Neuron (in vitro differentiated cells): ENCODE measurements at regions not wholly inside any gene's neighbourhood (a gene's known extent, or its start where the extent isn't known, plus 50 kb on each side); places are given as distances from the start of the nearest gene placed in this dataset.
A peak's percentile ranks its signal among the peaks of the same experiment; 100 is the strongest.

Source experiments
- H2AFZ ChIP-seq: one replicate; pipeline ENCODE4 v1.6.1; 2013; ENCODE audit warnings: low read depth, mild to moderate bottlenecking, inconsistent platforms, low read length, moderate library complexity
- H3K27me3 ChIP-seq: one replicate; pipeline ENCODE4 v1.6.1; 2013; ENCODE audit warnings: low read length; ENCODE audit not compliant: insufficient read depth
- H3K36me3 ChIP-seq: one replicate; pipeline ENCODE4 v1.6.1; 2013; ENCODE audit warnings: low read length; ENCODE audit not compliant: insufficient read depth
- H3K4me1 ChIP-seq: one replicate; pipeline ENCODE4 v1.6.1; 2013; ENCODE audit warnings: low read length; ENCODE audit not compliant: insufficient read depth
- H3K4me3 ChIP-seq: 2 replicates; pipeline ENCODE4 v1.5.1; 2013; ENCODE audit warnings: mild to moderate bottlenecking, low read length, moderate library complexity
- H3K9me3 ChIP-seq: one replicate; pipeline ENCODE4 v1.6.1; 2013; ENCODE audit warnings: low read length

DNA sequence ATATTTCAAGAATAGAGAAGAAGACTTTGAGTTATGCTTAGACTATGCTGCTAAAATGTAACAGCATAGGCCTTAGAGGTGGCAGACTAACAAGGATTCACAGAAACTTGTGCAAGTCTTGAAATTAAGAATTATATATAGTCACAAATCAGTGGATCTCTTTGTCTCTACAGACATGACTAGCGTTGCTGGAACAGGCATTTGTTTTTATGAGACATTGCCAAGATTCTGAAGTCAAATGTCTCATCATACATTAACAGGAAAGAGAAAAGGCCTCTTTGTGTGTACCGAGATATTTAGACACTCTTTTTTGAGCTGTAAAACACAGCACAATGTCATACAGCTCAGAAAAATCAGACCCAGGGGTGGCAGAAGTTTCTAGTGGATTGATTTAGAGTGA is 207.1 kb downstream of the TMX3 start:
- no peaks in the 10 kb centered on the region for H3K36me3 ChIP-seq
- no peak overlapping the region for H3K4me3 ChIP-seq
- no peaks in the 10 kb centered on the region for H3K27me3 ChIP-seq
- no peaks in the 10 kb centered on the region for H3K4me1 ChIP-seq
- H2AFZ ChIP-seq: peak overlapping the region; percentile 37
- no peaks in the 10 kb centered on the region for H3K9me3 ChIP-seq

DNA sequence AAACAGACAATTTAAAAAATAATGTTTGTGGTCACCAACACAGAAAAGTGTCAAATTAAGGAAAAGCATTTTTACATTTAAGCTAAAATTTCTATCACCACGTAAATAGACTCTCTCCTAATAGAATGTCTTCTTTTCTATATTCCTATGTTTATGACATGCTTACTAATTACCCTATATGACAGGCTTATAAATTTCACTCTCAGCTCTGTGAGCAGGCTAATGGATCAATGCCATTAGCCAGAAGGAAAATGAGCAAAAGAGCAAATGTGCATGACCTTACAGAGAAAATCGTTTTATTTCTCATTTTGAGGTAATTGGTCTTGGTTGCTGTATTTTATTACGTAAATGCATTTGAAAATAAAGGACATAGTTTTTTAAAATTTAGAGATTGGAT is 209.7 kb downstream of the TMX3 start:
- H3K4me3 ChIP-seq: no peak overlapping the region
- no peaks in the 10 kb centered on the region for H3K4me1 ChIP-seq
- H3K36me3 ChIP-seq: no peaks in the 10 kb centered on the region
- no peaks in the 10 kb centered on the region for H3K9me3 ChIP-seq
- no peak overlapping the region for H2AFZ ChIP-seq
- H3K27me3 ChIP-seq: no peaks in the 10 kb centered on the region

DNA sequence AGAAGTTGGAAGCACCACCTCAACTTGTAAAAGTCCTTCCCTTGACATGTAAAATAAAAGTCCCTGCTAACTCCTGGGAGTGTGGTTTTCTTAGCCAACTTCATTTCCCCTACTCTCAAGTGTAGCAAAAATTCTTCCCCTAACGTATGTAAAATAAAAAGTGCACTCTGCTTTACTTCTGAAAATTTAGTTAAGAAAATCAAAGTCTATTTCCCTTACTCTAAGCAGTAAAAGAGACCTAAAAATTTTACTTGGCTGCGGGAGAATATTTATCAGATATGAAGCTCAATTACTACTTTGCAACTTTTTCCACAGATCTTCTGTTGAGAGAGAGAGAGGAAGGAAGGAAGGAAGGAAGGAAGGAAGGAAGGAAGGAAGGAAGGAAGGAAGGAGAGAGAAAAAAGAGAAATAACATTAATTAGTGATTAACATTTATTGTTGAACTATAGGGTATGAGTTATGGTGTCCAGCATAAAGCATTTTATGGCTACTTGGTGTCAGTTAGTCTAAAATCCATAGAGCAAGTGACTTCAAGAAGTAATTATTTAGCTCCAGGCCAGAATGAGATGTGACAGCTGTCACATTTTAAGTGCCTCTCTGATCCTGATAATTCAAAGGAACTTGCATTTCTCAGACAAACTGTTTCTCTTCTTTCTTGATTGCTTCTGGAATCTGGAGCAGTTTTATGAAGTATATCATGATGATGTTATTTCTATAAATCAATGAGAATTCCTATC is 210.3 kb downstream of the TMX3 start:
- H3K9me3 ChIP-seq: no peaks in the 10 kb centered on the region
- no peaks in the 10 kb centered on the region for H3K4me1 ChIP-seq
- H2AFZ ChIP-seq: no peak overlapping the region
- no peaks in the 10 kb centered on the region for H3K36me3 ChIP-seq
- H3K27me3 ChIP-seq: no peaks in the 10 kb centered on the region
- H3K4me3 ChIP-seq: no peak overlapping the region

DNA sequence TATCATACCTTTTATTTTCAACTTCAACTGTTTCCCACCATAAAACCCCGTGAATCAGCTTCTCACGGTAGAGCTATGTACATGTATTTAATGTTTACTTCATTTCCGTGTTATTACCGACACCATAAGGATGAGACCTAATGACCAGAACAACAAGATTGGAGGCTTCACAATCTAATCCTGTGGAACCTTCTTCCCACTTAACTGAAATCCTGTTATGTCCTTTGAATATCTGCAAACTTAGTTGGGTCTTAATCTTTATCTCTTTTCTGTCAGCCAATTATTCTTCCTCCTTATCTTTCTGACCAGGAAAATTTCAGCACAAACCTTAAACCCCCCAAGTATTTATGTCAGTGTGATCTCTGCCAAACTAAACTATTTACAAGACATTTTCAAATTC is 214.4 kb downstream of the TMX3 start:
- H3K36me3 ChIP-seq: no peaks in the 10 kb centered on the region
- no peaks in the 10 kb centered on the region for H3K9me3 ChIP-seq
- no peaks in the 10 kb centered on the region for H3K27me3 ChIP-seq
- H3K4me1 ChIP-seq: peaks cover 4% of the 10 kb centered on the region
- H2AFZ ChIP-seq: no peak overlapping the region
- H3K4me3 ChIP-seq: no peak overlapping the region

DNA sequence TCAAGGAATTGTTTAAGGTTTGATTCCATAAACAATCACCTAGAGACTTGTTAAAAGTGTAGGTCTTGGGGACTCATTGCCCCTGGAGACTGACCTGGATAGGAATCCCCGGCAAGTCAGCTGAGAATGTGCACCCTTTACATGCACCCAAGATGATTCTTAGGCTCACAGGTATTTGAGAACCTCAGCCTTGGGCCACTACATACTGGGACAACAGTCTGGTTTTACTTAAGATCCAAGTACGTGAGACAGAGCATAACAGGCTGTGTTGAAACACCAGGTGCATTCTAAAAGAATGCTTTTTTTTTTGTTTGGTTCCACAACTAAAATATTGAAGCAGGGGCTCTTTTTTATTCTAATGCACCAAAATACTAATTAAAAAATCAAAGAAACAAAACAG is 215.8 kb downstream of the TMX3 start:
- Histone ChIP-seq H2AFZ (no peak overlapping the region), H3K4me3 (no peak overlapping the region), H3K27me3 (no peaks in the 10 kb centered on the region), H3K36me3 (no peaks in the 10 kb centered on the region), H3K4me1 (peaks cover 4% of the 10 kb centered on the region), H3K9me3 (no peaks in the 10 kb centered on the region)

DNA sequence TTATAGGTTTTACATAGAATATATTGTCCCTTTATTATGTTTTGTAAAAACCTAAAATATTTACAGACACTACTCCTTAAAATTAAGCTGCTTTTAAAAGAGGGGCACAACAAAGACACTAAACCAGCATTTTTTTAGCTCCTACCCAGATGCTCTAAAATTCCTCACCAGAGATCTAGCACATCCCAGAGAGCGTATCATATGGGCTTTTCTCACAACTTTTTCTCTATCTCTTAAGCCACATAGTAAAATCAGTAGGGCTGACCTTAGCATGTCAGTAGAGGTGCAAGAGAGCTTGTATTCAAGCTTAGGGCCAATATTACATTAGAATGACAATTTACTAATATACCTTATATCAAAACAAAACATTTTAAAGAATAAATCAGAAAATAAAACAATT is 216.3 kb downstream of the TMX3 start:
- H3K27me3 ChIP-seq: no peaks in the 10 kb centered on the region
- no peak overlapping the region for H3K4me3 ChIP-seq
- H2AFZ ChIP-seq: no peak overlapping the region
- H3K4me1 ChIP-seq: peaks cover 4% of the 10 kb centered on the region
- no peaks in the 10 kb centered on the region for H3K9me3 ChIP-seq
- H3K36me3 ChIP-seq: no peaks in the 10 kb centered on the region

DNA sequence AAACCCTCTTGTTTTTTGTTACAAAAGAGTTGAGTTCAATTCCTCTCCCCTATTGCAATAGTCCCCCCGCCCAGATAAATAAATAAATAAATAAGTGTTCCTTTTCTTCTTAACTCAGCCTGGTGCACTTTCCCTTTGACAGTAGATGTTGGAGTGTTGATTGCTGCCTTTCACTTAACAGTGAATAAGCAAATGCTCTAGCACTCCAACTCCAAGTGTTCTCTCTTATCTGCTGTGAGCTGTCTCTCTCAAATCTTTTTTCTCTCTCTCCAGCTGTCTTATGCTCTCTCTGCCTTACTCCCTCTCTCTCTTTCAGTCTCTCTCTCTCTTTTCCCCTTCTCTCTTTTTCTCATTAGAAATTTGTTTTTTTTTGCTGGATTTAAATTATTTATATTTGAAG is 216.7 kb downstream of the TMX3 start:
- H3K9me3 ChIP-seq: no peaks in the 10 kb centered on the region
- H3K4me1 ChIP-seq: peaks cover 4% of the 10 kb centered on the region

DNA sequence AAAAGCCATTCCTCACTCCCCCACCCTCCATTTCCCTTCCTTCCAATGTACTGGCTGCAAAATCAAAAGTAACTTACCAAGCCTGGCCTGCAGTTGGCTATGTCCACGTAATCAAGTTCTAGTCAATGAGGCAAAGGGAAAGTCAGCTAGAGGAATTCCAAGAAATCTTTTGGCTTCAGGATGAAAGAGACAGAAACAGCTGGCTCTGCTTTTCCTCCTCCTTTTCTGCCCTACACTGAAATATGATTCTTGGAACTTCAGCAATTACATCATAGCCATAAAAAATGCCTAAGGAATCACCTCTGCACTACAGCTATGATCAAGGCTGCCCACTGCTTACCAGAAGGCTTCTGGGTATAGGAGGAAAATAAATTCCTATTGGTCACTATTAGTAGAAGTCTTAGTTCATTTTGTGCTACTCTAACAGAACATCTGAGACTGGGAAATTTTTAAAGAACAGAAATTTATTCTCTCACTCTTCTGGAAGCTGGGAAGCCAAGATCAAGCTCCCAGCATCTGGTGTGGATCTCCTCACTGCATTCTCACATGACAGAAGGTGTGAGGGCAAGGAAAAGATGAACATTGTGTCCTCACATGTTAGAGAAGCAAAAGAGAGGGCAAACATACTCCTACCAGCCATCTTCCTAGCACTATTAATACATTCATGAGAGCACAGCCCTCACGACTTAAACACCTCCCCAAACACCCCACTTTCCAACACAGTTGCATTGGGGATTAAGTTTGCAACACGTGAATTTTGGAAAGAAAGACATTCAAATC is 219.9 kb downstream of the TMX3 start:
- H3K27me3 ChIP-seq: no peaks in the 10 kb centered on the region
- no peak overlapping the region for H3K4me3 ChIP-seq
- peaks cover 4% of the 10 kb centered on the region for H3K4me1 ChIP-seq
- H3K36me3 ChIP-seq: no peaks in the 10 kb centered on the region
- no peaks in the 10 kb centered on the region for H3K9me3 ChIP-seq
- H2AFZ ChIP-seq: no peak overlapping the region

More for the DNA sequence above, 216.7 kb downstream of the TMX3 start:
- peak overlapping the region; percentile 23 for H2AFZ ChIP-seq
- H3K27me3 ChIP-seq: no peaks in the 10 kb centered on the region
- H3K4me3 ChIP-seq: no peak overlapping the region
- H3K36me3 ChIP-seq: no peaks in the 10 kb centered on the region

DNA sequence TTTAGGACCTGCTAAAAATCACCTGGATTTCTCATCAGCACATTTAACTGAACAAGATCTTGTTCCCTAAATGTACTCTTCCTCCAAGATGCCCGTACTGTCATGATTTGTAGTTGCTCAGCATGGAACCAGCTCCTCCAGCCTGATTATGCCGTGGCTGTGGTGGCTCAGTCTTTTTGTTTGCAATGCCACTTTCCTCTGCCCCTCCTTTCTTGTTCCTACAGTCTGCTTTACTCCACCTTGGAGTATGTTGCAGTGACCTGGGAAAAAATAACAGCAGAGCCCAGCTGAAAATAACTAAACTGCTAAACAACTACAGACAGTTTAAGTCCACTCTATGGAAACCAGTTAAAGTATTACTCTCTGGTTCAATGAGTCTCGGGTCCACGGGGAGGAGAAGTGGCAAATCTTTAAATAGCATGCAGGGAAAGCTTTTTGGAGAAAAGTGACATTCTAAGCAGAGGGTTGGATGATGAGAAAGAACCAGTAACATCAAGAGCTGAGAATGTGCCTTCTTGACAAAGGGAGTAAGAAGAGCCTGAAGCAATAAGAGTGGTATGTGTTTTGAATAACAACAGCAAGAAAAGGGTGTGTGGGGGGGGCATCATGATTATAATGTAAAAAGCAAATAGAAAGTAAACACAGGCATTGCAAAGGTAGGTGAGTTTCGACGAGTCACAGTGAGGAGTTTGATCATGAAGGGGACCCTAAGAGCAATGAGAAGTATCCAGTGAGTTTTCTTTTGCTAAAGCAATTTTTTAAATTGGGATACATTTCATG is 225.7 kb downstream of the TMX3 start:
- H3K9me3 ChIP-seq: no peaks in the 10 kb centered on the region
- peak overlapping the region; percentile 74 for H2AFZ ChIP-seq
- H3K36me3 ChIP-seq: no peaks in the 10 kb centered on the region
- no peak overlapping the region for H3K4me3 ChIP-seq
- H3K27me3 ChIP-seq: no peaks in the 10 kb centered on the region
- H3K4me1 ChIP-seq: peaks cover 6% of the 10 kb centered on the region

DNA sequence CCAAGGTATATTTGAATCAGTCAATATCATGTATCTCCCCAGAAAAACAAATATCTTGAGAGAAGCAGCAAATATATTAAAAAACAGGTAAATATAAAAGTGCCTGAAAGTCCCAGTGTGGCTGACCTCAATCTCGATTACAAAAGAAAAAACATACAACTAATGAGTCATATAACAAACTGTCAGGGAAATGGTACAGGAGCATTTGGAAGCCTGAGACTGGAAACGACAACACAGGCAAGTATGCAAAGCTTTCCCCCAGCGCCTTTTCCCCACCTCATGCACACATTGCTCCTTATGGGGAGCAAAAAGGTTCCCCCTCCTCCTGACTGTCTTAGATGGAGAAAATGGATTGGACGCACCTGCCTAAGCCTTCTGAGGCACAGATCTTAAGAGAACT is 230.7 kb downstream of the TMX3 start:
- no peak overlapping the region for H3K4me3 ChIP-seq
- H3K36me3 ChIP-seq: no peaks in the 10 kb centered on the region
- peaks cover 10% of the 10 kb centered on the region for H3K4me1 ChIP-seq
- H3K27me3 ChIP-seq: no peaks in the 10 kb centered on the region
- H2AFZ ChIP-seq: no peak overlapping the region
- H3K9me3 ChIP-seq: no peaks in the 10 kb centered on the region

DNA sequence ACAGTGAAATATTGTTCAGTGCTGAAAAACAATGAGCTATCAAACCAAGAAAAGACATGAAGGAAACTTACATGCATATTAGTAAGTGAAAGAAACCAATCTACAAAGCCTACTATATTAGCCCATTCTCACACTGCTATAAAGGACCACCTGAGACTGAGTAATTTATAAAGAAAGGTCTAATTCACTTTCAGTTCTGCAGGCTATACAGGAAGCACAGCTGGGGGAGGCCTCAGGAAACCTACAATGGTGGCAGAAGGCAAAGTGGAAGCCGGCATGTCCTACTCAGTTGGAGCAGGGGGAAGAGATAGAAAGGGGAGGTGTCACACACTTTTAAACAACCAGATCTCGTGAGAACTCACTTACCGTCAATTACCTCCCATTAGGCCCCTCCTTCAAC is 232.1 kb downstream of the TMX3 start:
- Histone ChIP-seq H3K36me3 (no peaks in the 10 kb centered on the region), H3K4me1 (peaks cover 9% of the 10 kb centered on the region), H3K9me3 (no peaks in the 10 kb centered on the region), H2AFZ (no peak overlapping the region), H3K27me3 (no peaks in the 10 kb centered on the region), H3K4me3 (no peak overlapping the region)

DNA sequence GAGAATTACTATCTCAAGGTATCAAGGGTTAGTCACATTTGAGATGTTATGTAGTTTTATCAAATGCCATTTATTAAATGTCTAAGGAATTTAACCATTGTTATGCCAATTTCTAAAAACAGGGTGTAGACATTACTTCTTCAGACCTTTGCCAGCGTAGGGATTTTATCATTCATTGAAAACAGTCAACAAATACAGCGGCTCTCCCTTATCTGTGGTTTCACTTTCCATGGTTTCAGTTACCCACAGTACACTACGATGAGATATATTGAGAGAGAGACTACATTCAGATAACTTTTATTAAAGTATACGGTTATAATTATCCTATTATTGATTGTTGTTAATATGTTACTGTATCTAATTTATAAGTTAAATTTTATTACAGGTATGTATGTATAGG is 234.7 kb downstream of the TMX3 start:
- Histone ChIP-seq H3K4me3 (no peak overlapping the region), H3K9me3 (no peaks in the 10 kb centered on the region), H2AFZ (no peak overlapping the region), H3K27me3 (no peaks in the 10 kb centered on the region), H3K4me1 (peaks cover 9% of the 10 kb centered on the region), H3K36me3 (no peaks in the 10 kb centered on the region)

DNA sequence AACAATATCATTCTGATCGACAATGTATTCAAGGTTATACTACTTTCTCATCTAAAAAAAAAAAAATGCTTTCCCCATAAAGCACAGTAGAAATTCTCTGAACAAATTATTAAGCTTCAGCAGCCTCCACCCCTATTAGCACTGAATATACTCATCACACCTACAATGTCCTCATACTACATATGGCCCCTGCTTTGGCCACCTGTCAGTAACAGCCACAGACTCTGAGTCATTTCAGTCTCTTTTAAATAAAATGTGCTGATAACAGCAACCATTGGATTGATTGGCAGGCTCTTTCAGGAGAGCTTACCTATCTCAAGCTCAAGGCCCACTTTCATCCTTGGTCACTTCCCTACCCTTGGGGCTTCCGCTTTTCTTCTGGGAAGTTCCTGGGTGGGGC is 236.7 kb downstream of the TMX3 start:
- Histone ChIP-seq H3K4me3 (no peak overlapping the region), H3K9me3 (no peaks in the 10 kb centered on the region), H3K27me3 (no peaks in the 10 kb centered on the region), H3K4me1 (peaks cover 9% of the 10 kb centered on the region), H2AFZ (no peak overlapping the region), H3K36me3 (no peaks in the 10 kb centered on the region)
